ENCODE measurements at regions not wholly inside any gene's neighbourhood (a gene's known extent, or its start where the extent isn't known, plus 50 kb on each side); places are given as distances from the start of the nearest gene placed in this dataset.
"Not testable (repeated sequence)": the region's sequence is repeated elsewhere in the genome, so short reads cannot be mapped to it uniquely, and the experiment has no call there.

GRCh38 chr7:142438235-142438922, 180.5 kb upstream of the PRSS58 start:
- no peak for DNase-seq (ENCODE audit: low spot score in 2 of 2)
- Histone ChIP-seq H3K27me3 (no peaks in the 10 kb centered on the region), H3K9me3 (no peaks in the 10 kb centered on the region), H3K27ac (no peak overlapping the region), H3K4me1 (no peaks in the 10 kb centered on the region), H3K36me3 (no peaks in the 10 kb centered on the region), H3K4me3 (no peak overlapping the region)
- peak in 1 of 3 experiments; percentile 19 for TF ChIP-seq CTCF (IDR thresholded peaks at IDR 0.05)
- intact Hi-C loops (cut with DNase I): no loop called here

- intact Hi-C loops (cut with DNase I): no loop called here
- Histone ChIP-seq H3K4me1 (no peaks in the 10 kb centered on the region), H3K9me3 (no peaks in the 10 kb centered on the region), H3K27me3 (no peaks in the 10 kb centered on the region), H3K36me3 (no peaks in the 10 kb centered on the region), H3K27ac (no peak overlapping the region), H3K4me3 (no peak overlapping the region)
- TF ChIP-seq CTCF (IDR thresholded peaks at IDR 0.05): no peak
- no peak for DNase-seq (ENCODE audit: low spot score in 2 of 2)
Measured at GRCh38 chr7:142437741-142438140, 179.9 kb upstream of the PRSS58 start.

- Histone ChIP-seq H3K36me3 (no peaks in the 10 kb centered on the region), H3K4me1 (no peaks in the 10 kb centered on the region), H3K9me3 (no peaks in the 10 kb centered on the region), H3K4me3 (no peak overlapping the region), H3K27me3 (no peaks in the 10 kb centered on the region), H3K27ac (no peak overlapping the region)
- TF ChIP-seq CTCF (IDR thresholded peaks at IDR 0.05): no peak
- intact Hi-C loops (cut with DNase I): no loop called here
- DNase-seq (ENCODE audit: low spot score in 2 of 2): no peak
Measured at GRCh38 chr7:142436601-142437000, 178.7 kb upstream of the PRSS58 start.

GRCh38 chr7:142435606-142436005, 177.7 kb upstream of the PRSS58 start:
- intact Hi-C loops (cut with DNase I); H3K27me3 ChIP-seq; H3K36me3 ChIP-seq; H3K4me1 ChIP-seq; H3K9me3 ChIP-seq; H3K27ac ChIP-seq; DNase-seq (ENCODE audit: low spot score in 2 of 2); H3K4me3 ChIP-seq: not testable (repeated sequence)

GRCh38 chr7:142434666-142435167, 176.9 kb upstream of the PRSS58 start:
- no peak for TF ChIP-seq CTCF (IDR thresholded peaks at IDR 0.05)

GRCh38 chr7:142434133-142434532, 176.3 kb upstream of the PRSS58 start:
- DNase-seq (ENCODE audit: low spot score in 2 of 2); intact Hi-C loops (cut with DNase I); H3K9me3 ChIP-seq; H3K36me3 ChIP-seq; H3K4me3 ChIP-seq; H3K4me1 ChIP-seq; H3K27ac ChIP-seq; H3K27me3 ChIP-seq: not testable (repeated sequence)

More at GRCh38 chr7:142434666-142435167, 176.9 kb upstream of the PRSS58 start:
- no peaks in the 10 kb centered on the region for H3K36me3 ChIP-seq
- no peak overlapping the region for H3K27ac ChIP-seq
- H3K4me3 ChIP-seq: no peak overlapping the region
- no peaks in the 10 kb centered on the region for H3K9me3 ChIP-seq
- no peak for DNase-seq (ENCODE audit: low spot score in 2 of 2)
- intact Hi-C loops (cut with DNase I): no loop called here
- H3K4me1 ChIP-seq: no peaks in the 10 kb centered on the region
- H3K27me3 ChIP-seq: no peaks in the 10 kb centered on the region

GRCh38 chr7:142432377-142432776, 174.5 kb upstream of the PRSS58 start:
- no peak for DNase-seq (ENCODE audit: low spot score in 2 of 2)
- Histone ChIP-seq H3K27ac (no peak overlapping the region), H3K27me3 (no peaks in the 10 kb centered on the region), H3K4me1 (no peaks in the 10 kb centered on the region), H3K4me3 (no peak overlapping the region), H3K36me3 (no peaks in the 10 kb centered on the region), H3K9me3 (no peaks in the 10 kb centered on the region)
- no peak for TF ChIP-seq CTCF (IDR thresholded peaks at IDR 0.05)
- intact Hi-C loops (cut with DNase I): no loop called here

All from ascending aorta (tissue), 2 donors.